ENCODE measurements at regions not wholly inside any gene's neighbourhood (a gene's known extent, or its start where the extent isn't known, plus 50 kb on each side); places are given as distances from the start of the nearest gene placed in this dataset.
"Not testable (repeated sequence)": the region's sequence is repeated elsewhere in the genome, so short reads cannot be mapped to it uniquely, and the experiment has no call there.

GRCh38 chr3:88852606-88853005 is 254.8 kb upstream of the EPHA3 start:
- DNase-seq (no peak), ATAC-seq (no peak)
- H3K4me1 Mint-ChIP-seq, result no peaks in the 10 kb centered on the region
- no peaks in the 10 kb centered on the region for H3K36me3 Mint-ChIP-seq (ENCODE audit: low read depth)
- no peaks in the 10 kb centered on the region for H3K27me3 Mint-ChIP-seq
- no peak overlapping the region for H3K4me3 Mint-ChIP-seq
- no peaks in the 10 kb centered on the region for H3K9me3 ChIP-seq (ENCODE audit: control insufficient read depth, low read length, poor library complexity, severe bottlenecking)
- no peak overlapping the region for H3K27ac Mint-ChIP-seq

GRCh38 chr3:88863196-88863595 is 244.2 kb upstream of the EPHA3 start:
- DNase-seq (no peak), ATAC-seq (no peak)
- no peak overlapping the region for H3K4me3 Mint-ChIP-seq
- H3K27ac Mint-ChIP-seq, result no peak overlapping the region
- H3K27me3 Mint-ChIP-seq, result no peaks in the 10 kb centered on the region
- H3K36me3 Mint-ChIP-seq (ENCODE audit: low read depth), result no peaks in the 10 kb centered on the region
- H3K9me3 ChIP-seq (ENCODE audit: control insufficient read depth, low read length, poor library complexity, severe bottlenecking), result no peaks in the 10 kb centered on the region
- no peaks in the 10 kb centered on the region for H3K4me1 Mint-ChIP-seq

GRCh38 chr3:88876724-88877123 is 230.7 kb upstream of the EPHA3 start:
- H3K27me3 Mint-ChIP-seq, result no peaks in the 10 kb centered on the region

GRCh38 chr3:88879905-88880304 is 227.5 kb upstream of the EPHA3 start:
- Mint-ChIP-seq H3K27ac (no peak overlapping the region), H3K36me3 (ENCODE audit: low read depth) (no peaks in the 10 kb centered on the region)
- ATAC-seq, result no peak

More at GRCh38 chr3:88876724-88877123, 230.7 kb upstream of the EPHA3 start:
- H3K4me3 Mint-ChIP-seq, result no peak overlapping the region
- DNase-seq (no peak), ATAC-seq (no peak)
- H3K9me3 ChIP-seq (ENCODE audit: control insufficient read depth, low read length, poor library complexity, severe bottlenecking), result no peaks in the 10 kb centered on the region
- H3K4me1 Mint-ChIP-seq, result no peaks in the 10 kb centered on the region
- H3K36me3 Mint-ChIP-seq (ENCODE audit: low read depth), result no peaks in the 10 kb centered on the region
- H3K27ac Mint-ChIP-seq, result no peak overlapping the region

GRCh38 chr3:88882121-88882520 is 225.3 kb upstream of the EPHA3 start:
- Mint-ChIP-seq H3K27me3 (no peaks in the 10 kb centered on the region), H3K4me1 (no peaks in the 10 kb centered on the region), H3K4me3 (no peak overlapping the region), H3K36me3 (ENCODE audit: low read depth) (no peaks in the 10 kb centered on the region), H3K27ac (no peak overlapping the region)
- DNase-seq (no peak), ATAC-seq (no peak)
- H3K9me3 ChIP-seq (ENCODE audit: control insufficient read depth, low read length, poor library complexity, severe bottlenecking), result no peaks in the 10 kb centered on the region

More at GRCh38 chr3:88879905-88880304, 227.5 kb upstream of the EPHA3 start:
- Mint-ChIP-seq H3K4me1 (no peaks in the 10 kb centered on the region), H3K4me3 (no peak overlapping the region), H3K27me3 (no peaks in the 10 kb centered on the region)
- no peaks in the 10 kb centered on the region for H3K9me3 ChIP-seq (ENCODE audit: control insufficient read depth, low read length, poor library complexity, severe bottlenecking)
- DNase-seq, result no peak

GRCh38 chr3:88886624-88887023 is 220.8 kb upstream of the EPHA3 start:
- H3K9me3 ChIP-seq (ENCODE audit: control insufficient read depth, low read length, poor library complexity, severe bottlenecking); ATAC-seq; H3K27ac Mint-ChIP-seq; H3K4me1 Mint-ChIP-seq; H3K36me3 Mint-ChIP-seq (ENCODE audit: low read depth); DNase-seq; H3K4me3 Mint-ChIP-seq; H3K27me3 Mint-ChIP-seq: not testable (repeated sequence)

GRCh38 chr3:88896026-88896425 is 211.4 kb upstream of the EPHA3 start:
- H3K36me3 Mint-ChIP-seq (ENCODE audit: low read depth), result no peaks in the 10 kb centered on the region
- ATAC-seq (no peak), DNase-seq (no peak)
- H3K4me1 Mint-ChIP-seq, result no peaks in the 10 kb centered on the region
- H3K4me3 Mint-ChIP-seq, result no peak overlapping the region
- no peaks in the 10 kb centered on the region for H3K27me3 Mint-ChIP-seq
- H3K27ac Mint-ChIP-seq, result no peak overlapping the region
- H3K9me3 ChIP-seq (ENCODE audit: control insufficient read depth, low read length, poor library complexity, severe bottlenecking), result no peaks in the 10 kb centered on the region

- no peak overlapping the region for H3K27ac Mint-ChIP-seq
- H3K4me1 Mint-ChIP-seq, result no peaks in the 10 kb centered on the region
- H3K36me3 Mint-ChIP-seq (ENCODE audit: low read depth), result no peaks in the 10 kb centered on the region
- H3K4me3 Mint-ChIP-seq, result no peak overlapping the region
- ATAC-seq (no peak), DNase-seq (no peak)
- no peaks in the 10 kb centered on the region for H3K27me3 Mint-ChIP-seq
- H3K9me3 ChIP-seq (ENCODE audit: control insufficient read depth, low read length, poor library complexity, severe bottlenecking), result peaks cover 2% of the 10 kb centered on the region
Observed at GRCh38 chr3:88912294-88912877, 195.0 kb upstream of the EPHA3 start.

GRCh38 chr3:88918841-88919240 is 188.6 kb upstream of the EPHA3 start:
- Mint-ChIP-seq H3K4me1 (no peaks in the 10 kb centered on the region), H3K36me3 (ENCODE audit: low read depth) (no peaks in the 10 kb centered on the region), H3K27ac (no peak overlapping the region), H3K27me3 (no peaks in the 10 kb centered on the region), H3K4me3 (no peak overlapping the region)
- no peaks in the 10 kb centered on the region for H3K9me3 ChIP-seq (ENCODE audit: control insufficient read depth, low read length, poor library complexity, severe bottlenecking)
- ATAC-seq (no peak), DNase-seq (no peak)

GRCh38 chr3:88921986-88922385 is 185.4 kb upstream of the EPHA3 start:
- Mint-ChIP-seq H3K27ac (no peak overlapping the region), H3K4me1 (no peaks in the 10 kb centered on the region), H3K27me3 (no peaks in the 10 kb centered on the region), H3K4me3 (no peak overlapping the region), H3K36me3 (ENCODE audit: low read depth) (no peaks in the 10 kb centered on the region)
- DNase-seq, result no peak
- no peak for ATAC-seq
- no peaks in the 10 kb centered on the region for H3K9me3 ChIP-seq (ENCODE audit: control insufficient read depth, low read length, poor library complexity, severe bottlenecking)

GRCh38 chr3:88926221-88926620 is 181.2 kb upstream of the EPHA3 start:
- Mint-ChIP-seq H3K27me3 (no peaks in the 10 kb centered on the region), H3K4me3 (no peak overlapping the region), H3K4me1 (no peaks in the 10 kb centered on the region), H3K36me3 (ENCODE audit: low read depth) (no peaks in the 10 kb centered on the region), H3K27ac (no peak overlapping the region)
- ATAC-seq (no peak), DNase-seq (no peak)
- H3K9me3 ChIP-seq (ENCODE audit: control insufficient read depth, low read length, poor library complexity, severe bottlenecking), result no peaks in the 10 kb centered on the region

- Mint-ChIP-seq H3K36me3 (ENCODE audit: low read depth) (no peaks in the 10 kb centered on the region), H3K27ac (no peak overlapping the region), H3K27me3 (no peaks in the 10 kb centered on the region), H3K4me3 (no peak overlapping the region), H3K4me1 (no peaks in the 10 kb centered on the region)
- H3K9me3 ChIP-seq (ENCODE audit: control insufficient read depth, low read length, poor library complexity, severe bottlenecking), result no peaks in the 10 kb centered on the region
- DNase-seq, result no peak
- ATAC-seq, result no peak
Observed at GRCh38 chr3:88930611-88931010, 176.8 kb upstream of the EPHA3 start.

GRCh38 chr3:88936831-88937230 is 170.6 kb upstream of the EPHA3 start:
- no peaks in the 10 kb centered on the region for H3K27me3 Mint-ChIP-seq
- no peak overlapping the region for H3K4me3 Mint-ChIP-seq
- H3K27ac Mint-ChIP-seq, result no peak overlapping the region
- ATAC-seq (no peak), DNase-seq (no peak)
- H3K36me3 Mint-ChIP-seq (ENCODE audit: low read depth), result no peaks in the 10 kb centered on the region
- no peaks in the 10 kb centered on the region for H3K4me1 Mint-ChIP-seq
- H3K9me3 ChIP-seq (ENCODE audit: control insufficient read depth, low read length, poor library complexity, severe bottlenecking), result no peaks in the 10 kb centered on the region

- no peak overlapping the region for H3K4me3 Mint-ChIP-seq
- no peaks in the 10 kb centered on the region for H3K4me1 Mint-ChIP-seq
- no peaks in the 10 kb centered on the region for H3K36me3 Mint-ChIP-seq (ENCODE audit: low read depth)
- H3K27ac Mint-ChIP-seq, result no peak overlapping the region
- H3K9me3 ChIP-seq (ENCODE audit: control insufficient read depth, low read length, poor library complexity, severe bottlenecking), result no peaks in the 10 kb centered on the region
- ATAC-seq, result no peak
- no peaks in the 10 kb centered on the region for H3K27me3 Mint-ChIP-seq
- no peak for DNase-seq
Observed at GRCh38 chr3:88940296-88940695, 167.1 kb upstream of the EPHA3 start.
